Erythroblast (primary cell): ENCODE measurements at regions not wholly inside any gene's neighbourhood (a gene's known extent, or its start where the extent isn't known, plus 50 kb on each side); places are given as distances from the start of the nearest gene placed in this dataset.

Experiments used
- GATA1 ChIP-seq: IDR thresholded peaks from 2 replicates; pipeline ENCODE4 v1.6.1; 2011; ENCODE audit warnings: low read depth, mild to moderate bottlenecking, control low read depth, low read length, moderate library complexity
- POLR2A ChIP-seq: IDR thresholded peaks from 2 replicates; pipeline ENCODE4 v1.6.1; 2011; ENCODE audit warnings: mild to moderate bottlenecking, low read length

GRCh38 chr2:219784178-219784577, 156.7 kb downstream of the SLC4A3 start:
- no peak for TF ChIP-seq POLR2A
- no peak for TF ChIP-seq GATA1
